Loucy (cell line): ENCODE measurements at regions not wholly inside any gene's neighbourhood (a gene's known extent, or its start where the extent isn't known, plus 50 kb on each side); places are given as distances from the start of the nearest gene placed in this dataset.

Experiments used
- H2AFZ ChIP-seq: fragments of 200-600 bp; sonication (generic); 2 replicates; pipeline ENCODE4 v1.6.0; 2016; ENCODE audit warnings: antibody characterized with exemption, mild to moderate bottlenecking, low read length, moderate library complexity
- H3F3A ChIP-seq: fragments of 200-600 bp; 2 replicates; pipeline ENCODE4 v1.6.0; 2016; ENCODE audit warnings: antibody characterized with exemption, low read depth, mild to moderate bottlenecking
- H3K27me3 ChIP-seq: fragments of 200-600 bp; sonication (generic); 2 replicates; pipeline ENCODE4 v1.6.1; 2014; ENCODE audit warnings: low read length, mild to moderate bottlenecking; ENCODE audit not compliant: insufficient read depth, poor library complexity, severe bottlenecking
- H3K36me3 ChIP-seq: fragments of 200-600 bp; sonication (generic); 2 replicates; pipeline ENCODE4 v1.6.1; 2016; ENCODE audit warnings: low read length; ENCODE audit not compliant: insufficient read depth
- H3K4me1 ChIP-seq: fragments of 200-600 bp; sonication (generic); 2 replicates; pipeline ENCODE4 v1.5.1; 2014; ENCODE audit warnings: low read length, mild to moderate bottlenecking; ENCODE audit not compliant: insufficient read depth, poor library complexity, severe bottlenecking
- H3K4me2 ChIP-seq: fragments of 200-600 bp; sonication (generic); 2 replicates; pipeline ENCODE4 v1.6.0; 2014; ENCODE audit warnings: antibody characterized with exemption, low read length, low read depth, mild to moderate bottlenecking; ENCODE audit not compliant: poor library complexity, severe bottlenecking
- H3K4me3 ChIP-seq: fragments of 200-600 bp; sonication (generic); 2 replicates; pipeline ENCODE4 v1.5.1; 2014; ENCODE audit warnings: low read length, mild to moderate bottlenecking, mixed read lengths; ENCODE audit not compliant: poor library complexity, severe bottlenecking
- H3K79me2 ChIP-seq: fragments of 200-600 bp; sonication (generic); 2 replicates; pipeline ENCODE4 v1.6.1; 2014; ENCODE audit warnings: low read length; ENCODE audit not compliant: insufficient read depth
- H3K9ac ChIP-seq: fragments of 200-600 bp; sonication (generic); 2 replicates; pipeline ENCODE4 v1.6.0; 2014; ENCODE audit warnings: mild to moderate bottlenecking, low read depth, low read length, moderate library complexity; ENCODE audit not compliant: poor library complexity, severe bottlenecking
- H3K9me2 ChIP-seq: fragments of 200-600 bp; sonication (generic); replicated peaks from 2 replicates; pipeline ENCODE4 v1.6.1; 2016; ENCODE audit warnings: low read depth, low read length, mixed read lengths
- H3K9me3 ChIP-seq: fragments of 200-600 bp; sonication (generic); 2 replicates; pipeline ENCODE4 v1.6.1; 2014; ENCODE audit warnings: mild to moderate bottlenecking, antibody characterized with exemption, low read length, low read depth; ENCODE audit not compliant: insufficient read depth
- H4K20me1 ChIP-seq: fragments of 200-600 bp; sonication (generic); 2 replicates; pipeline ENCODE4 v1.6.0; 2014; ENCODE audit warnings: antibody characterized with exemption, low read length, mild to moderate bottlenecking; ENCODE audit not compliant: insufficient read depth, poor library complexity, severe bottlenecking
- EZH2phosphoT487 ChIP-seq: fragments of 200-600 bp; IDR thresholded peaks from 2 replicates; pipeline ENCODE4 v1.6.1; 2018; ENCODE audit warnings: antibody characterized with exemption, mild to moderate bottlenecking, moderate library complexity, borderline replicate concordance
- TF ChIP-seq, protein P1 (sequence below): fragments of 200-600 bp; sonication (generic); conservative IDR thresholded peaks from 2 replicates; pipeline ENCODE4 v1.5.1; 2014; ENCODE audit warnings: mild to moderate bottlenecking, antibody characterized with exemption, low read length

DNA sequence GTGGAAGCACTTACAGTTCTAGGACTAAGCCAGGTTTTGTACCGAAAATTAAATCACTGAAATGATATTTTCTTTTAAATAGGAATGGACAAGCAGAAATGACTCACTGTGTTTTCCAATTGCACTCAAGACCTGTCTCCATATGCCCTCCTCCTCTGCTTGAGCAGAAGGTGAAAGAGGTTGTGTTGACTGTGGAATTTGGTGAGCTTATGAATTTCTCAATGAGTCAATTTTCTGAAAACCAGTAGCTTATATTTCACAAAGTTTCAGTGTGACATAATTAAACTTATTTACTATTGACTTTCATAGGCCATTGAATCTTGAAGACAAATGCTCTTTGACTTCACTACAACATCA, 249.9 kb downstream of the NPR3 start:
- no peaks in the 10 kb centered on the region for H3K4me1 ChIP-seq
- H3K9ac ChIP-seq, result no peak overlapping the region
- no peak overlapping the region for H2AFZ ChIP-seq
- no peak overlapping the region for H3K4me3 ChIP-seq
- no peaks in the 10 kb centered on the region for H4K20me1 ChIP-seq
- H3K4me2 ChIP-seq, result no peak overlapping the region
- no peaks in the 10 kb centered on the region for H3K36me3 ChIP-seq
- TF ChIP-seq EZH2phosphoT487, result no peak
- TF ChIP-seq, protein P1, sequence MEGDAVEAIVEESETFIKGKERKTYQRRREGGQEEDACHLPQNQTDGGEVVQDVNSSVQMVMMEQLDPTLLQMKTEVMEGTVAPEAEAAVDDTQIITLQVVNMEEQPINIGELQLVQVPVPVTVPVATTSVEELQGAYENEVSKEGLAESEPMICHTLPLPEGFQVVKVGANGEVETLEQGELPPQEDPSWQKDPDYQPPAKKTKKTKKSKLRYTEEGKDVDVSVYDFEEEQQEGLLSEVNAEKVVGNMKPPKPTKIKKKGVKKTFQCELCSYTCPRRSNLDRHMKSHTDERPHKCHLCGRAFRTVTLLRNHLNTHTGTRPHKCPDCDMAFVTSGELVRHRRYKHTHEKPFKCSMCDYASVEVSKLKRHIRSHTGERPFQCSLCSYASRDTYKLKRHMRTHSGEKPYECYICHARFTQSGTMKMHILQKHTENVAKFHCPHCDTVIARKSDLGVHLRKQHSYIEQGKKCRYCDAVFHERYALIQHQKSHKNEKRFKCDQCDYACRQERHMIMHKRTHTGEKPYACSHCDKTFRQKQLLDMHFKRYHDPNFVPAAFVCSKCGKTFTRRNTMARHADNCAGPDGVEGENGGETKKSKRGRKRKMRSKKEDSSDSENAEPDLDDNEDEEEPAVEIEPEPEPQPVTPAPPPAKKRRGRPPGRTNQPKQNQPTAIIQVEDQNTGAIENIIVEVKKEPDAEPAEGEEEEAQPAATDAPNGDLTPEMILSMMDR, result no peak
- no peaks in the 10 kb centered on the region for H3F3A ChIP-seq
- H3K9me3 ChIP-seq, result no peaks in the 10 kb centered on the region
- no peaks in the 10 kb centered on the region for H3K9me2 ChIP-seq
- H3K27me3 ChIP-seq, result no peaks in the 10 kb centered on the region
- H3K79me2 ChIP-seq, result no peaks in the 10 kb centered on the region

DNA sequence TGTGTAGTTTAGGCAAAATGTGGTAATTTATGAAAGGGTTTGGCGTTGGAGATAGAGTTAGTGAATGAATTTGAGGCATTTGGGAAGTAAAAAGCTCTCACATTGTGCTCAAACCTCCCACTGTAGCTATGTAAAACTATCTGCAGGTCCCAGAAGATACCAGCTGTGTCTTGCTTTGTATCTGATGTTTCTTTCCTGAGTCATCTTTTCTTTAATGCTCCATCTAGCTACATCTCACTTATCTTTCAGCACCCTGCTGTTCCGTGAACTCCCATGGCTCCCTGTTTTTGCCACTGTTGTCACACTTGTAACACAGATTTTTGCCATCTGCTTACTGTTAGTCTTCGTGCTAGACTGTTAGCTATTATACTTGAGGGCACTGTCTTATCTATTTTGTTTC, 253.1 kb downstream of the NPR3 start:
- Histone ChIP-seq H3F3A (no peaks in the 10 kb centered on the region), H2AFZ (no peak overlapping the region), H3K4me3 (no peak overlapping the region), H4K20me1 (no peaks in the 10 kb centered on the region), H3K9ac (no peak overlapping the region), H3K9me3 (no peaks in the 10 kb centered on the region), H3K36me3 (no peaks in the 10 kb centered on the region), H3K4me2 (no peak overlapping the region), H3K79me2 (no peaks in the 10 kb centered on the region), H3K27me3 (no peaks in the 10 kb centered on the region), H3K4me1 (no peaks in the 10 kb centered on the region), H3K9me2 (no peaks in the 10 kb centered on the region)
- TF ChIP-seq, protein P1, result no peak
- TF ChIP-seq EZH2phosphoT487, result no peak

DNA sequence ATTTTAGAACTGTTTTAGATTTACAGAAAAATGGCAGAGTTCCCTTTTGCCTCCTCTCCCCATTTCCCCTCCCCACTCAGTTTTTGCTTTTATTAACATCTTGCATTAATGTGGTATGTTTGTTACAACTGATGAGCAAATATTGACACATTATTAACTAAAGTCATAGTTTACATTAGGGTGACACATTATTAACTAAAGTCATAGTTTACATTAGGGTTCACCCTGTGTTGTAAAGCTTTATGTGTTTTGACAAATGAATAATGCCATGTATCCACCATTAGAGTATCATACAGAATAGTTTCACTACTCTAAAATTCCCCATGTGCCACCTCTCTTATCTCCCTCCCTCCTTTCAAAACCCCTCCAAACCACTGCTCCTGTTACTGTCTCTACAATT, 262.5 kb downstream of the NPR3 start:
- no peaks in the 10 kb centered on the region for H3K36me3 ChIP-seq
- no peaks in the 10 kb centered on the region for H3F3A ChIP-seq
- H4K20me1 ChIP-seq, result no peaks in the 10 kb centered on the region
- H3K4me2 ChIP-seq, result no peak overlapping the region
- H2AFZ ChIP-seq, result no peak overlapping the region
- no peaks in the 10 kb centered on the region for H3K9me3 ChIP-seq
- no peak overlapping the region for H3K4me3 ChIP-seq
- no peaks in the 10 kb centered on the region for H3K79me2 ChIP-seq
- no peaks in the 10 kb centered on the region for H3K9me2 ChIP-seq
- peaks cover 5% of the 10 kb centered on the region for H3K27me3 ChIP-seq
- TF ChIP-seq, protein P1, result no peak
- TF ChIP-seq EZH2phosphoT487, result no peak
- H3K4me1 ChIP-seq, result no peaks in the 10 kb centered on the region
- H3K9ac ChIP-seq, result no peak overlapping the region
